HG03095 (cell line): ENCODE measurements at regions not wholly inside any gene's neighbourhood (a gene's known extent, or its start where the extent isn't known, plus 50 kb on each side); places are given as distances from the start of the nearest gene placed in this dataset.

Experiments used
- ATAC-seq: cut with Tn5 transposase; IDR thresholded peaks from one replicate; pipeline ENCODE4 v1.9.1; 2021; ENCODE audit warnings: moderate library complexity; ENCODE audit not compliant: unreplicated experiment

- ATAC-seq: no peak
These were observed 113.6 kb downstream of the GALC start for GRCh38 chr14:87879389-87879788.

- no peak for ATAC-seq
These were observed 114.0 kb downstream of the GALC start for GRCh38 chr14:87878959-87879358.

- ATAC-seq: no peak
These were observed 115.1 kb downstream of the GALC start for GRCh38 chr14:87877877-87878276.

GRCh38 chr14:87874676-87875075, 118.3 kb downstream of the GALC start:
- ATAC-seq: no peak

- ATAC-seq: no peak
These were observed 119.2 kb downstream of the GALC start for GRCh38 chr14:87873741-87874140.

GRCh38 chr14:87869619-87870583, 123.1 kb downstream of the GALC start:
- ATAC-seq: peak; percentile 67

- ATAC-seq: no peak
These were observed 124.1 kb downstream of the GALC start for GRCh38 chr14:87868920-87869319.

GRCh38 chr14:87866116-87866515, 126.9 kb downstream of the GALC start:
- no peak for ATAC-seq

- ATAC-seq: no peak
These were observed 128.4 kb downstream of the GALC start for GRCh38 chr14:87864356-87865270.

GRCh38 chr14:87863047-87863446, 129.9 kb downstream of the GALC start:
- ATAC-seq: no peak

GRCh38 chr14:87852107-87852506, 140.9 kb downstream of the GALC start:
- no peak for ATAC-seq

GRCh38 chr14:87851190-87851589, 141.8 kb downstream of the GALC start:
- no peak for ATAC-seq

- ATAC-seq: no peak
These were observed 145.7 kb downstream of the GALC start for GRCh38 chr14:87847216-87847755.

GRCh38 chr14:87840906-87841305, 152.1 kb downstream of the GALC start:
- ATAC-seq: no peak

GRCh38 chr14:87838931-87839330, 154.1 kb downstream of the GALC start:
- no peak for ATAC-seq

- no peak for ATAC-seq
These were observed 155.7 kb downstream of the GALC start for GRCh38 chr14:87837296-87837695.

- no peak for ATAC-seq
These were observed 158.4 kb downstream of the GALC start for GRCh38 chr14:87834594-87834993.

- no peak for ATAC-seq
These were observed 160.0 kb downstream of the GALC start for GRCh38 chr14:87833026-87833425.

- no peak for ATAC-seq
These were observed 162.4 kb downstream of the GALC start for GRCh38 chr14:87830443-87831096.

GRCh38 chr14:87829543-87829942, 163.4 kb downstream of the GALC start:
- ATAC-seq: no peak

GRCh38 chr14:87824266-87824665, 168.7 kb downstream of the GALC start:
- no peak for ATAC-seq
